Fibroblast of lung (primary cell): ENCODE measurements at regions not wholly inside any gene's neighbourhood (a gene's known extent, or its start where the extent isn't known, plus 50 kb on each side); places are given as distances from the start of the nearest gene placed in this dataset.

Source experiments
- DNase-seq, 2 donors: peaks; one replicate each; pipeline versions ENCODE4 v3.0.0 to v3.0.0-alpha.2; 2010; ENCODE audit warnings: low read depth in 2 of 2
- H2AFZ ChIP-seq: 2 replicates; pipeline ENCODE4 v1.5.1; 2012; ENCODE audit warnings: low read length, control low read depth, inconsistent platforms
- H3K27ac ChIP-seq: 2 replicates; pipeline ENCODE4 v1.5.1; 2011; ENCODE audit warnings: low read length, control low read depth; ENCODE audit not compliant: insufficient read depth
- H3K27me3 ChIP-seq: 2 replicates; pipeline ENCODE4 v1.5.1; 2011; ENCODE audit warnings: mild to moderate bottlenecking, low read length; ENCODE audit not compliant: control insufficient read depth, insufficient read depth
- H3K36me3 ChIP-seq: 2 replicates; pipeline ENCODE4 v1.5.1; 2011; ENCODE audit warnings: low read length; ENCODE audit not compliant: control insufficient read depth, insufficient read depth
- H3K4me1 ChIP-seq: 2 replicates; pipeline ENCODE4 v1.5.1; 2011; ENCODE audit warnings: low read length; ENCODE audit not compliant: control insufficient read depth, insufficient read depth; ENCODE audit errors: extremely low read depth
- H3K4me2 ChIP-seq: 2 replicates; pipeline ENCODE4 v1.5.1; 2011; ENCODE audit warnings: low read length, control low read depth; ENCODE audit not compliant: insufficient read depth; ENCODE audit errors: extremely low read depth
- H3K4me3 ChIP-seq, 4 experiments: fragments of 200-600 bp in 1 of 4; sonication (generic) in 1 of 4; replicated peaks in 1 of 4; 2 replicates each; pipeline ENCODE4 v1.5.1; 2011 to 2016; ENCODE audit warnings: low read length in 4 of 4, low read depth in 3 of 4, mild to moderate bottlenecking in 3 of 4, control low read depth in 2 of 4, inconsistent platforms in 1 of 4, mixed read lengths in 1 of 4; ENCODE audit not compliant: insufficient read depth in 1 of 4; ENCODE audit errors: control extremely low read depth in 1 of 4
- H3K79me2 ChIP-seq: 2 replicates; pipeline ENCODE4 v1.5.1; 2012; ENCODE audit warnings: mild to moderate bottlenecking, low read length, inconsistent platforms; ENCODE audit not compliant: control insufficient read depth, insufficient read depth
- H3K9ac ChIP-seq: 2 replicates; pipeline ENCODE4 v1.5.1; 2011; ENCODE audit warnings: mild to moderate bottlenecking, low read length, control low read depth; ENCODE audit not compliant: insufficient read depth
- H3K9me3 ChIP-seq: 2 replicates; pipeline ENCODE4 v1.5.1; 2012; ENCODE audit warnings: low read depth, low read length; ENCODE audit not compliant: control insufficient read depth, insufficient read depth
- H4K20me1 ChIP-seq: 2 replicates; pipeline ENCODE4 v1.5.1; 2011; ENCODE audit warnings: low read length; ENCODE audit not compliant: control insufficient read depth, insufficient read depth; ENCODE audit errors: extremely low read depth
- CTCF ChIP-seq, 2 donors: IDR thresholded peaks in 1 of 2; conservative IDR thresholded peaks in 1 of 2; 1 replicate in 1 of 2; 2 replicates in 1 of 2; pipeline ENCODE4 v1.5.1; 2011 to 2012; ENCODE audit warnings: low read length in 2 of 2, control low read depth in 1 of 2, inconsistent platforms in 1 of 2, low read depth in 1 of 2, mild to moderate bottlenecking in 1 of 2
- EZH2 ChIP-seq: IDR thresholded peaks from 2 replicates; pipeline ENCODE4 v1.5.1; 2012; ENCODE audit warnings: low read length, control low read depth, mild to moderate bottlenecking; ENCODE audit errors: missing control alignments

GRCh38 chr7:18081617-18082016, 54.0 kb upstream of the PRPS1L1 start:
- no peaks in the 10 kb centered on the region for H3K4me1 ChIP-seq
- H3K27me3 ChIP-seq: no peaks in the 10 kb centered on the region
- H3K79me2 ChIP-seq: no peaks in the 10 kb centered on the region
- H4K20me1 ChIP-seq: no peaks in the 10 kb centered on the region
- no peak overlapping the region for H3K9ac ChIP-seq
- no peak overlapping the region for H2AFZ ChIP-seq
- no peak overlapping the region for H3K4me2 ChIP-seq
- no peak for DNase-seq
- H3K9me3 ChIP-seq: no peaks in the 10 kb centered on the region
- H3K27ac ChIP-seq: no peak overlapping the region
- no peak for TF ChIP-seq EZH2
- no peak for TF ChIP-seq CTCF (conservative IDR thresholded peaks at IDR 0.05 in 1 of 2, IDR thresholded peaks at IDR 0.05 in 1 of 2; ENCODE audit: low read depth in 1 of 2, low read length in 2 of 2)
- no peak overlapping the region for H3K4me3 ChIP-seq
- no peaks in the 10 kb centered on the region for H3K36me3 ChIP-seq

GRCh38 chr7:18082169-18082568, 54.5 kb upstream of the PRPS1L1 start:
- Histone ChIP-seq H3K9me3 (no peaks in the 10 kb centered on the region), H2AFZ (no peak overlapping the region), H3K9ac (no peak overlapping the region), H3K79me2 (no peaks in the 10 kb centered on the region), H3K27me3 (peaks cover under 1% of the 10 kb centered on the region), H3K4me2 (no peak overlapping the region), H3K4me3 (no peak overlapping the region), H3K4me1 (no peaks in the 10 kb centered on the region), H3K36me3 (no peaks in the 10 kb centered on the region), H4K20me1 (no peaks in the 10 kb centered on the region), H3K27ac (no peak overlapping the region)
- TF ChIP-seq CTCF (conservative IDR thresholded peaks at IDR 0.05 in 1 of 2, IDR thresholded peaks at IDR 0.05 in 1 of 2; ENCODE audit: low read depth in 1 of 2, low read length in 2 of 2): no peak
- TF ChIP-seq EZH2: no peak
- no peak for DNase-seq

- DNase-seq: peak in 1 of 2 donors; percentile 41
Measured at GRCh38 chr7:18086165-18087025, 58.7 kb upstream of the PRPS1L1 start.

More at GRCh38 chr7:18086165-18087025, 58.7 kb upstream of the PRPS1L1 start:
- no peaks in the 10 kb centered on the region for H3K4me1 ChIP-seq
- H3K4me2 ChIP-seq: peak overlapping the region; percentile 93
- H3K9me3 ChIP-seq: no peaks in the 10 kb centered on the region
- H3K79me2 ChIP-seq: no peaks in the 10 kb centered on the region
- H3K4me3 ChIP-seq: peak overlapping the region; percentile 58 to 63 (median 60)
- H4K20me1 ChIP-seq: no peaks in the 10 kb centered on the region
- peaks cover 7% of the 10 kb centered on the region for H3K27me3 ChIP-seq
- peak overlapping the region; percentile 75 for H2AFZ ChIP-seq
- no peaks in the 10 kb centered on the region for H3K36me3 ChIP-seq
- no peak for TF ChIP-seq CTCF (conservative IDR thresholded peaks at IDR 0.05 in 1 of 2, IDR thresholded peaks at IDR 0.05 in 1 of 2; ENCODE audit: low read depth in 1 of 2, low read length in 2 of 2)
- no peak for TF ChIP-seq EZH2
- H3K9ac ChIP-seq: no peak overlapping the region
- H3K27ac ChIP-seq: no peak overlapping the region
